ENCODE measurements at regions not wholly inside any gene's neighbourhood (a gene's known extent, or its start where the extent isn't known, plus 50 kb on each side); places are given as distances from the start of the nearest gene placed in this dataset.

GRCh38 chr17:13287226-13287625 lies 269.4 kb upstream of the ELAC2 start:
- H3K4me3 Mint-ChIP-seq: no peak overlapping the region
- H3K36me3 Mint-ChIP-seq (ENCODE audit: low read depth): no peaks in the 10 kb centered on the region
- H3K4me1 Mint-ChIP-seq: no peaks in the 10 kb centered on the region
- no peaks in the 10 kb centered on the region for H3K27me3 Mint-ChIP-seq
- H3K27ac Mint-ChIP-seq: no peak overlapping the region
- intact Hi-C loops (cut with micrococcal nuclease): no loop called here
- ChIA-PET CTCF (no interaction called here), POLR2A (no interaction called here)
- DNase-seq (no peak), ATAC-seq (ENCODE audit: low read depth) (no peak)
- no peak for TF ChIP-seq CTCF (IDR thresholded peaks at IDR 0.05)
- no peaks in the 10 kb centered on the region for H3K9me3 Mint-ChIP-seq

DNA sequence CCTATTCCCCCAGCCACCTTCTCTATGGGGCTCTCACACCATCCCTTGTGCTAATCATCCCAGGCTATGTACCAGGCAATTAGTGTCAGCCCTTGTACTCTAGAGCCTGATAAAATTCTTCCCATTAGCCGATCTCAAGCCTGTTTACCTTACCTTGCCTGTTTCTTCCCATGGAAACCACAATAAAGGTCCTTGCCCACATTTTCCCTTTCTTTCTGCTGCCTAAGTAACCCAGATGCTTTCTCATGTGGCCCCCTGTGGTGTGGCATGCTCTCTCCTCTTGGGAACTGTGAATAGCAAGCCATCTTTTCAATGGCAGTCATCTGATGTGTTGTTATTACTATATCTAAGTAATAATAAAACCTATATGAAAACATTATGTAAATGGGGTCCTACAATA lies 265.8 kb upstream of the ELAC2 start:
- POLR2A ChIA-PET: no interaction called here
- no peaks in the 10 kb centered on the region for H3K27me3 Mint-ChIP-seq
- H3K9me3 Mint-ChIP-seq: no peaks in the 10 kb centered on the region
- H3K4me3 Mint-ChIP-seq: no peak overlapping the region
- no peaks in the 10 kb centered on the region for H3K4me1 Mint-ChIP-seq
- DNase-seq (no peak), ATAC-seq (ENCODE audit: low read depth) (no peak)
- no peaks in the 10 kb centered on the region for H3K36me3 Mint-ChIP-seq (ENCODE audit: low read depth)
- intact Hi-C loops (cut with micrococcal nuclease): no loop called here
- CTCF ChIA-PET: no interaction called here
- no peak overlapping the region for H3K27ac Mint-ChIP-seq
- TF ChIP-seq CTCF (IDR thresholded peaks at IDR 0.05): no peak

- ChIA-PET CTCF (no interaction called here), POLR2A (no interaction called here)
- H3K27ac Mint-ChIP-seq: no peak overlapping the region
Observed at GRCh38 chr17:13281626-13282025, 263.8 kb upstream of the ELAC2 start.

GRCh38 chr17:13273806-13274205 lies 256.0 kb upstream of the ELAC2 start:
- ChIA-PET POLR2A (no interaction called here), CTCF (no interaction called here)
- H3K4me1 Mint-ChIP-seq: no peaks in the 10 kb centered on the region
- no peak overlapping the region for H3K4me3 Mint-ChIP-seq
- no peak overlapping the region for H3K27ac Mint-ChIP-seq
- no peaks in the 10 kb centered on the region for H3K9me3 Mint-ChIP-seq
- no peaks in the 10 kb centered on the region for H3K27me3 Mint-ChIP-seq
- TF ChIP-seq CTCF (IDR thresholded peaks at IDR 0.05): no peak
- no peak for DNase-seq
- intact Hi-C loops (cut with micrococcal nuclease): no loop called here
- no peaks in the 10 kb centered on the region for H3K36me3 Mint-ChIP-seq (ENCODE audit: low read depth)
- no peak for ATAC-seq (ENCODE audit: low read depth)

More at GRCh38 chr17:13281626-13282025, 263.8 kb upstream of the ELAC2 start:
- intact Hi-C loops (cut with micrococcal nuclease): no loop called here
- H3K9me3 Mint-ChIP-seq: no peaks in the 10 kb centered on the region
- H3K4me3 Mint-ChIP-seq: no peak overlapping the region
- ATAC-seq (ENCODE audit: low read depth): no peak
- H3K4me1 Mint-ChIP-seq: no peaks in the 10 kb centered on the region
- H3K36me3 Mint-ChIP-seq (ENCODE audit: low read depth): no peaks in the 10 kb centered on the region
- DNase-seq: no peak
- H3K27me3 Mint-ChIP-seq: no peaks in the 10 kb centered on the region
- TF ChIP-seq CTCF (IDR thresholded peaks at IDR 0.05): no peak

- H3K27ac Mint-ChIP-seq: no peak overlapping the region
- no peak for TF ChIP-seq CTCF (IDR thresholded peaks at IDR 0.05)
- no peaks in the 10 kb centered on the region for H3K36me3 Mint-ChIP-seq (ENCODE audit: low read depth)
- no peaks in the 10 kb centered on the region for H3K9me3 Mint-ChIP-seq
- no peak overlapping the region for H3K4me3 Mint-ChIP-seq
- DNase-seq (no peak), ATAC-seq (ENCODE audit: low read depth) (no peak)
- intact Hi-C loops (cut with micrococcal nuclease): no loop called here
- ChIA-PET CTCF (no interaction called here), POLR2A (no interaction called here)
- no peaks in the 10 kb centered on the region for H3K27me3 Mint-ChIP-seq
- no peaks in the 10 kb centered on the region for H3K4me1 Mint-ChIP-seq
Observed at GRCh38 chr17:13272296-13272695, 254.5 kb upstream of the ELAC2 start.

All from activated B cell treated with CpG ODN at 0.5 μM for 24 hours (primary cell).